GM18520 (cell line): ENCODE measurements at regions not wholly inside any gene's neighbourhood (a gene's known extent, or its start where the extent isn't known, plus 50 kb on each side); places are given as distances from the start of the nearest gene placed in this dataset.
"Not testable (repeated sequence)": the region's sequence is repeated elsewhere in the genome, so short reads cannot be mapped to it uniquely, and the experiment has no call there.

ENCODE experiments used
- ATAC-seq: cut with Tn5 transposase; IDR thresholded peaks from one replicate; pipeline ENCODE4 v1.9.1; 2021; ENCODE audit not compliant: unreplicated experiment

GRCh38 chr15:95169541-95170459 is 938.4 kb downstream of the MCTP2 start:
- no peak for ATAC-seq

GRCh38 chr15:95170561-95171380 is 939.4 kb downstream of the MCTP2 start:
- ATAC-seq: no peak

DNA sequence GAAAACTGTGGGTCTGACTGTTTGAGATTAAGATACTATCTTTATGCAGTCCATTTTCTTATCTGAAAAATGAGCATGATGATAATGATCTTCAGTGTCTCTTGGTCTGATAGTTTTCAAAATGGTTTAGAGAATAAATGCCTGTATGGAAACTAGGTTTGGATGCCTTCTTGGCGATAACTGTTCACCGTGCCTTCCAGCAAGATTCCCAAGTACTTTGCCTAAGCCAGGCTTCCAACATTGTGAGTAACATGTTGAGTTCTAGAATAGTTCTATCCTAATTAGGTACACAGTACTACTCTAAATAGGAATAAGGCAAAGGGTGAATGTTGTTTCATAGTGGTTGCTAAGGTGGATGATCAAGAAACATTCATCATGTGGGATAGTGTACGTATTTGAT is 940.2 kb downstream of the MCTP2 start:
- ATAC-seq: no peak

- ATAC-seq: no peak
These were observed 943.2 kb downstream of the MCTP2 start for GRCh38 chr15:95174301-95175259.

DNA sequence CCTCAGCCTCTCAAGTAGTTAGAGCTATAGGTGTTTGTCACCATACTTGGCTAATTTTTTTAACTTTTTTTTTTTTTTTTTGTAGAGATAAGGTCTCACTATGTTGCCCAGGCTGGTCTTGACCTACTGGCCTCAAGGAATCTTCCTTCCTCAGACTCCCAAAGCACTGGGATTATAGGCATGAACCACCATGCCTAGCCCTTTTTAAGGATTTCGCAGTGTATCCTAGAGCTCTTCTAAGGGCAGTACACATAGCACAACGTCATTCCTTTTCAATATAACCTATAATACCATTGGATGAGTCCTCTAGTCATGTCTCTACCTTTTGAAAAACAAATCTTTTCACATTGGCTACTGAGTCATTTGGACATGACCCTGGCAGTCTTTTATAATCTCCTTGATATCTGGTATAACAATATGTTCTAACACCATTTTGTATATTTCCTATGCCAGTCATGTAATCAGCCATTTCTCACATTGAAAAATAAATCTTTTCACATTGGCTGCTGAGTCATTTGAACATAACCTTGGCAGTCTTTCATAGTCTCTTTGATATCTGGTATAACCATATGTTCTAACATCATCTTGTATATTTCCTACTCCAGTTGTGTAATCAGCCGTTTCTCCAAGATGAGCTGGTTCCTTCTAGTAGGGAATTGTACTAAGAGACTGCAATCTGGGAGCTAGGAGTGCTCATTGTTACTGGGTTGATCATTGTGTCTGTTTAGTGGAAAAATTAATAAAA is 944.7 kb downstream of the MCTP2 start:
- ATAC-seq: no peak

DNA sequence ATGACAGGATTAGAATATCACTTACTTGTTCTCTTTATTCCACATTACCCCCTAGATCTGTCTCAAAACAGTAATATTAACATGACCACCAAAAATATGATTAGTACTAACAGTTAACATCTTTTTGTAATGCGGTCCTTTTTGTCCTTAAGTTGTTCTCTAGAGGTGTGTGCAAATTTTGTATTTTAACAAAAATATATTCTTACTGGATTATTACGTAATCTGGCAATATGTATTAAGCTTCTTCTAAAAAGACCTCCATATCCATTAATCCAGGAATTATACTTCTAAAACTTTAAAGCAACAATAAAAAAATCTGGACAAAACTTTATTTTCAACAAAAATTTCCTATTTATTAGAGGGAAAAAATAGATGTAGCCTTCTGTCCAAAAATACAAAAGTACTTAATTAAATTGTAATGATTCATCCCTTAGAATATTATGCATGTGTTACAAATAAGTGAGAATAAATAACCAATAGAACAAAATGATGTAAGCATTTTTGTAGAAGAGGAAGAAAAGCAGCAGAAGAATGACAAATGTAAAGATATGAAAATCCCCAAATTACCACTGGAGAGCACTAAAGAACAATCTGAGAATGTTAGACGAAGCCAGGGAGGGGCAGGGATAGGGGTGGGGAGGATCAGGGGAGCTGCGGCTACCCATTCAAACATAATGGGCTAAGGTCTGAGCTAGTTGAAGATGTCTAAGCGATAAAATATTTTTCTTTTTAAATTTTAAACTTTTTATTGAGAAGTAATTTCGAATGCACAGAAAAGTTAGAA is 945.6 kb downstream of the MCTP2 start:
- ATAC-seq: no peak

- ATAC-seq: no peak
These were observed 949.2 kb downstream of the MCTP2 start for GRCh38 chr15:95180530-95180929.

GRCh38 chr15:95182091-95182490 is 950.7 kb downstream of the MCTP2 start:
- ATAC-seq: no peak

DNA sequence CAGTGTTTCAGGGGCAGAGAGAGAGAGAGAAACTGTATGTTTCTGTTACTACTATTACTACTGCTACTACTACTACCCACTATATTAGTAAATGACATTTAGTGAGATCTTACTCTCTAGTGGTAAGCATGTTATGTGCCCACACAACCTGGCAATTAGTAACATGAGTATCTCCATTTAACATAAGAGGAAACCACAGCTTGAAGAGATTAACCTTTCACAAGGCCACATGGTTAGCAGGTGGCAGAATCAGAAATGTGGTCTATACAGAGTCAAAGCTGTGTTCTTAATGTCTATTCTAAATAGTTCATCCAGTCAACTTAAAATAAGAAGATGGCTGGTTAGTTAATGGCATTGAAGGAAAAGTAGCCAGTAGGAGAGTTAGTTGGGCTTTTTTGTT is 961.6 kb downstream of the MCTP2 start:
- no peak for ATAC-seq

- no peak for ATAC-seq
These were observed 963.4 kb downstream of the MCTP2 start for GRCh38 chr15:95194746-95195145.

DNA sequence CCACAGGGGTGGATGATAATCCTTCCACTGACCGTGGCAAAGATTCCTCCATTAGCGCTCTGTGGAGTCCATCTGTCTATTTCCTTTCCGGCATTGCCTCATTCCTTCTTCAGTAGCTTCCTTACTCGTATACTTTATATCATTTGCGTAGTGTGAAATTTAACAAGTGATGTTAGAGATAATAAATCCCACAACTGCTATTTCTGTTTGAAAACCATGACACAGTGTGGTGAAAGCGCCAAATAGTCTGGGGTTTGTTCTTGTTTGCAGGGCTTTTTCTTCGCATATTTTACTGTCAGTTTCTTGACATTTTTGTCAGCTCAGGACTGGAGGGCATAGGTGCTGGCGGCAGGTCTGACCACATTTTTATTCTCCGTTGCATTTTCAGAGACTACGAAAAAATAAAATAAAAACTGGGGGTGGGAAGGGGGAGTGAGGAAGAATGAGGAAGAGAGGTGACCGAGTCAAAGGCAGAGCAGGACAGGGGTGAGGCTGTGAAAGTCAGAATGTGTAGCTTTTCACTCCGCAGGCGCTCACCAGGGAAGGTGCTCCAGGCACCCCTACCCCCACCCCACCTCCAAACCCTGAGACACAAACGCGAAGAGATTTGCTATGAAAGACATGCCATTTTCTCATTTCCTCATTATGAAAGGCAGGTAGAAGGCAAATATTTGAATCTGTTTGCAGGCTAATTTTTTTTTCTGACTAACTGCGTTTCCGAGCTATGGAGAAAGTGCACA is 965.0 kb downstream of the MCTP2 start:
- no peak for ATAC-seq

- no peak for ATAC-seq
These were observed 971.4 kb downstream of the MCTP2 start for GRCh38 chr15:95202569-95203349.

GRCh38 chr15:95205077-95205476 is 973.7 kb downstream of the MCTP2 start:
- ATAC-seq: no peak

GRCh38 chr15:95205830-95206229 is 974.5 kb downstream of the MCTP2 start:
- ATAC-seq: not testable (repeated sequence)

DNA sequence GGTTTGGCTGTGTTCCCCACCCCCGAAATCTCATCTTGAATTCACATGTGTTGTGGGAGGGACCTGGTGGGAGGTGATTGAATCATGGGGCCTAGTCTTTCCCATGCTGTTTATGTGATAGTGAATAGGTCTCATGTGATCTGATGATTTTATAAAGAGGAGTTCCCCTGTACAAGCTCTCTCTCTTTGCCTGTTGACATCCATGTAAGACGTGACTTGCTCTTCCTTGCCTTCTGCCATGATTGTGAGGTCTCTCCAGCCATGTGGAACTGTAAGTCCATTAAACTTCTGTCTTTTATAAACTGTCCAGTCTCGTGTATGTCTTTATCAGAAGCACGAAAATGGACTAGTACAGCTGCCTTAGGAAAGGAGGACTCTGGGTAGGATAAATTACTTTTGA is 976.7 kb downstream of the MCTP2 start:
- no peak for ATAC-seq

- no peak for ATAC-seq
These were observed 977.6 kb downstream of the MCTP2 start for GRCh38 chr15:95208988-95209387.

- ATAC-seq: no peak
These were observed 979.1 kb downstream of the MCTP2 start for GRCh38 chr15:95210436-95210981.

GRCh38 chr15:95215017-95215416 is 983.7 kb downstream of the MCTP2 start:
- ATAC-seq: no peak
